Left lobe of liver (tissue), 2 donors: ENCODE measurements at regions not wholly inside any gene's neighbourhood (a gene's known extent, or its start where the extent isn't known, plus 50 kb on each side); places are given as distances from the start of the nearest gene placed in this dataset.

Experiments
- ATAC-seq: fragments of 200-7000 bp; cut with Tn5 transposase; one replicate; pipeline ENCODE4 v1.9.1; 2020; ENCODE audit warnings: mild to moderate bottlenecking, moderate library complexity
- DNase-seq: peaks from one replicate; pipeline ENCODE4 v3.0.0-alpha.2; 2020; ENCODE audit warnings: low spot score
- donor health status: DM: no; HTN: no; CAD: no; lungs with moderate emphysema.
- donor health status: DM: no; HTN: yes; CAD: no.

GRCh38 chr16:86016201-86016965 lies 117.4 kb downstream of the IRF8 start:
- ATAC-seq (peak; percentile 95), DNase-seq (no peak)

- DNase-seq = no peak
- no peak for ATAC-seq
These were observed 119.1 kb downstream of the IRF8 start for GRCh38 chr16:86018071-86018470.

GRCh38 chr16:86018487-86018886 lies 119.5 kb downstream of the IRF8 start:
- ATAC-seq = no peak
- no peak for DNase-seq

GRCh38 chr16:86018941-86019340 lies 120.0 kb downstream of the IRF8 start:
- DNase-seq = no peak

GRCh38 chr16:86019446-86020047 lies 120.6 kb downstream of the IRF8 start:
- ATAC-seq = no peak
- no peak for DNase-seq

More at GRCh38 chr16:86018941-86019340, 120.0 kb downstream of the IRF8 start:
- no peak for ATAC-seq

GRCh38 chr16:86020971-86021370 lies 122.0 kb downstream of the IRF8 start:
- ATAC-seq = no peak

GRCh38 chr16:86022381-86022960 lies 123.5 kb downstream of the IRF8 start:
- ATAC-seq (no peak), DNase-seq (no peak)

More at GRCh38 chr16:86020971-86021370, 122.0 kb downstream of the IRF8 start:
- DNase-seq = no peak

GRCh38 chr16:86024210-86024609 lies 125.2 kb downstream of the IRF8 start:
- ATAC-seq = no peak
- DNase-seq = no peak

- DNase-seq = no peak
- ATAC-seq = no peak
These were observed 126.7 kb downstream of the IRF8 start for GRCh38 chr16:86025706-86026105.

- no peak for ATAC-seq
These were observed 127.4 kb downstream of the IRF8 start for GRCh38 chr16:86026171-86026910.

GRCh38 chr16:86026916-86027315 lies 128.0 kb downstream of the IRF8 start:
- ATAC-seq = no peak
- no peak for DNase-seq

More at GRCh38 chr16:86026171-86026910, 127.4 kb downstream of the IRF8 start:
- no peak for DNase-seq

- DNase-seq (no peak), ATAC-seq (no peak)
These were observed 128.6 kb downstream of the IRF8 start for GRCh38 chr16:86027373-86028126.

GRCh38 chr16:86029131-86029741 lies 130.3 kb downstream of the IRF8 start:
- ATAC-seq (no peak), DNase-seq (no peak)

- DNase-seq (no peak), ATAC-seq (no peak)
These were observed 131.2 kb downstream of the IRF8 start for GRCh38 chr16:86030116-86030515.

- DNase-seq (no peak), ATAC-seq (no peak)
These were observed 132.2 kb downstream of the IRF8 start for GRCh38 chr16:86031141-86031678.

GRCh38 chr16:86033016-86033474 lies 134.1 kb downstream of the IRF8 start:
- DNase-seq (no peak), ATAC-seq (no peak)

GRCh38 chr16:86033971-86034370 lies 135.0 kb downstream of the IRF8 start:
- DNase-seq = no peak
- ATAC-seq = no peak

- ATAC-seq (no peak), DNase-seq (no peak)
These were observed 135.5 kb downstream of the IRF8 start for GRCh38 chr16:86034421-86034919.

GRCh38 chr16:86035906-86036305 lies 136.9 kb downstream of the IRF8 start:
- DNase-seq = no peak
- no peak for ATAC-seq
